ENCODE measurements at regions not wholly inside any gene's neighbourhood (a gene's known extent, or its start where the extent isn't known, plus 50 kb on each side); places are given as distances from the start of the nearest gene placed in this dataset.
A peak's percentile ranks its signal among the peaks of the same experiment; 100 is the strongest.

- no peak for DNase-seq
These were observed 94.2 kb upstream of the CADM1 start for GRCh38 chr11:115598257-115598901.

- DNase-seq, result no peak
These were observed 87.2 kb upstream of the CADM1 start for GRCh38 chr11:115591380-115591779.

GRCh38 chr11:115590254-115590653, 86.0 kb upstream of the CADM1 start:
- DNase-seq, result peak; percentile 60

DNA sequence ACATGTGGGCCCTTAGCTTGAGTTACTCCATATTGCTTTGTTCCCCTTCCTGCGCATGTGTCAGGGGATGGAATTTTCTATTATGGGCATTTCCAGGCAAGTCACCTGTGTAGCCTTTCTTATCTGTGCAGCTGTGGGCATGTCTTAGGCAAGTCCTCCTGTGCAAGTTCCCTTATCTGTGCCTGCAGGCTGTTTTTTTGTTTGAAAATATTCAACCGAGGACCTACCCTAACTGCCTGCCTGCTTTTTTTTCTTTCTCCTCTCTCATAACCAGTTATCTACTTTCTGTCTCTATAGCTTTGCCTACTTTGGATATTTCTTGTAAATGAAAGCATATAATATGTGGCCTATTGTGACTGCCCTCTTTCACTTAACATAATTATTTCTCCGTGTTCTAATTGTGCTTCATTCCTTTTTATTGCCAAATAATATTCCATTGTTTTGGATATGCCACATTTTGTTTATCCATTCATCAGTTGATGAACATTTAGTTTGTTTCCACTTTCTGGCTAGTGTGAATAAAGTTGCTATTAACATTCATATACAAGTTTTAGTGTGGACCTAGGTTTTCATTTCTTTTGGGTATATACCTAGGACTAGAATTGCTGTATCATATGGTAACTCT, 83.6 kb upstream of the CADM1 start:
- no peak for DNase-seq

DNA sequence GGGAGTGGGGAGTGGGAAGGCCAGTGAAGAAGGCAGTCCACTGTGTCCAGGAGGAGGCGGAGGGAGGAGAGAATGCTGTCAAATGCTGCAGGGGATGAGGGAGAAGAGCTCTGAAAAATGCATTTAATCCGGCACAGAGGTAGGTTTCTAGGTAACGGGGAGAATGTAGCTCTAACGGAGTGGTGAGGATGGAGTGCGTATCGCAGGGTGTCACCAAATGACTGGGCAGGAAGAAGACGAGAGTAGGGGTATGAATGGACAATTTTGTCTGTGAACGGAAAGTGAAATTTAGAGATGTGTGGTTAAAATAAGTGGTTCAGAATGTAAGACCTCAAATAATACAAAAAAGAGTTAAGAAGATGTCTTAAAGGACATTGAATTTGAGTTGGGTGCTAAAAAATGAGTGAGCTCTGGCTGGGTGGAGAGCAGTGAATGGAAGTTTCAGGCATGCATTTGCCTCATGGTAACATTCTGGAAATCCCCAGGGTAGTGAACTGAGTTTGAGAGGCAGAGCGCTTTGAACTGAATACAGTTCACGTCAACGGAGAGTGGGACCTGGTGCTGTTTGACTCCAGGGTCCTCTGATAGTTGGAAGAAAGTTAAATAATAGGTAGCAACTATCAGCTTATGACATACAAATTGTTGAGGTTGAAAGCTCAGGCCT, 81.3 kb upstream of the CADM1 start:
- no peak for DNase-seq

DNA sequence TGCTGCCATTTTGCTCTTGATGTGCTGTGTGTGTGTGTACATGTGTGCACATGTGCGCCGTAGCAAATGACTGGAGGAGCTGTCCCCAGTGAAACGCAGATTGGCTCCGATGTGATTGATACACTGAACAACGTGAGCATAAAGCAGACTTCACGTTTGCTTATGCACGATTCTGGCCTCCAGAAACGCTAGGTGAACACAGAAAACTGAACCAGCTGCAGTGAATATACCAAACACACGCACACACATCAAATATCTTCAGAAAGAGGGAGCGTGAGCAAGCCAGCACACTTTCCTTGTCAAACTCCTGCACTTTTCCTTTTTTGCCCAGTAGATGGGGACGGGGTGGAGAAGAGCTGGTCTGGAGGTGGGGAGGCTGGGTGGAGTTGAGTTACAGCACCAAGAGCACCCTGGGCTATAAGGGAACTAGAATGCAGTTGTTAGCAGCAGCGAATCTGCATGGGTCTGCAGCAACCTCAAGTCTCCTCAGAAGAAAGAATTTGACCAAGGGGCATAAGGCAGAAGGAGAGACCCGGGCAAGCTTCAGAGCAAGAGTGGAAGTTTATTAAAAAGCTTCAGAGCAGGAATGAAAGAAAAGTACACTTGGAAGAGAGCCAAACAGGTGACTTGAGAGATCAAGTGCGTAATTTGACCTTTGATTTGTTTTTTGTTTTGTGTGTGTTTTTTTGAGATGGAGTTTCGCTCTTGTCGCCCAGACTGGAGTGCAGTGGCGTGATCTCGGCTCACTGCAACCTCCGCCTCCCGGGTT, 77.8 kb upstream of the CADM1 start:
- peak; percentile 49 for DNase-seq

- DNase-seq, result no peak
These were observed 76.9 kb upstream of the CADM1 start for GRCh38 chr11:115580927-115581680.

GRCh38 chr11:115580416-115580815, 76.2 kb upstream of the CADM1 start:
- no peak for DNase-seq

DNA sequence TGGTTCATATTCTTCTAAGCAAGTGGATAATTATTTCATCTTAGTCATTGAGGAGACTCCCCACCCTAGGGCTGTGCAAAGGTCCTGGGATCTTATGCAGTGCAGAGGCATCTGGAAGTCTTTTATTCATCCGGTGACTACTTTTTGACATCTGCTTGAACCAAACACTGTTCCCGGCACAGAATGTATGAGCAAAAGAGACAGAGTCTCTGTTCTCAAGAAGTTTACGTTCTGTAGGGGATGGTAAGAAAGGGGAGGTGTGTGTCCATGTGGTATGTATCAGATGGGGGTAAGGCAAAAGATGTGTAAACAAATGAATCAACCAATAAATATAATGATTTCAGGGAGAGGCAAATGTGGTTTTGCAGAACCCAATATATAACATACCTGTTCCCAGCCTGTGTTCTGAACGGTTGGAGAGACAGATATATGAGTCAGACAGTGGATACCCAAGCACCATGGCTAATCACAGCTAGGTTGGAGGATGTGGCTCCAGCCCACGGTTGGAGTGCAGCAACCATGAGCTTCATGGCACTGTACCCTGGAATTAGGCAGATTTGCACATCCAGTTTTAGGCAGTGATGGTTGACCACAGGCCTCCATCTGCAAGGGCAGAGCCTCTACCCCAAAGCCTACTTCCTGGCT, 75.1 kb upstream of the CADM1 start:
- no peak for DNase-seq

- DNase-seq, result no peak
These were observed 74.1 kb upstream of the CADM1 start for GRCh38 chr11:115578275-115578674.

DNA sequence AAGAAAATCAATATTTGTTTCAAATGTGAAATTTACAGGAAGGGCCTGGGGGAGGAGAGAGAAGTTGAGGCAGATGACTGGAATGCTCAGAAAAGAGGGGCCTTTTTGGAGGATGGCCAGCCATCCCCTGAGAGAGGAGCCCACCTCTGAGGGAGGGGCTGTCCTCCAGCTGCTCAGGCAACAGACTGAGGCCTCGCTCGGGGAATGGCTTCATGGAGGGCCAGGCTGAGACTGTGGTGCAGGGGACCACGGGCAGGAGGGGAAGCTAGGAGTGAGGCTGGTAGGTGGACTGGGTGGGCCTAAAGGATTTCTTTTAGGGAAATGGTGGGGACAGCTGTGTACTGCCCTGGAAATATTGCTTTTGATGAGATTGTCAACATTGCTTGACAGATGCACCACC, 73.5 kb upstream of the CADM1 start:
- DNase-seq, result no peak

DNA sequence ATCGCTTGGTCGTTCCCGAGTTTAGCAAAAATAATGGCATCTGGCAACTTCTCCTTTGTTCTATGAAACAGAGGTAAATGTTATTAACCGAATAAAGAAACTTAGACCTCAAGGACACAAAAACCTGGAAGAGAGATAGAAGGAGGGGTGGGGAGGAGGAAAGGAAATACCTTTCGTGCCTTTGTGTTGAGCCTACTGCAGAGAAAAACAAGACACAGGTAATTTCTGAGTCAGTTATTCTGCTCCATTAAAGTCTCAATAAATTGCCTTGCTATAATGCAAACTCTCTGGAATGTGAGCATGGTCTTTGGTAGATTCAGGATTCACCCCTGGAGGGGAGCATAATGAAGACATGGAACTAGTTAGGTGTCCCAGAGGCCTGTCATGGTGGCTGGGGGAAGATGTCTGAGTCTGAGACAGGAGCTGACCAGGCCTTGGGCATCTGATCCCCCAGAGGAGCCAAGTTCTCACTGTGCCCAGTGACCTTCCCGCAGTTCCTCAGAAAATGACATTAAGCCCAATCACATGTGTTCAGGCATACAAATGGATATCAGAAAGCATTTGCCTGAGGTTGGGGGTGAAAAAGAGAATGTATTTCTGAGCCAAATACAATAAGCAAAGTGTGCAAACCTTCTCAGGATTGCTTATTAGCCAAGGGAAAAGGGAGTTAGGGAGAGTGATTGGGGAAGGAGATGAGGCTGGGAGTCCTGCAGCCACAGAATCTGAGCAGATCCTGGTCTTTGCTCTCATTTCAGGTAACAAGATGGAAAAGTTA, 72.6 kb upstream of the CADM1 start:
- DNase-seq, result no peak

DNA sequence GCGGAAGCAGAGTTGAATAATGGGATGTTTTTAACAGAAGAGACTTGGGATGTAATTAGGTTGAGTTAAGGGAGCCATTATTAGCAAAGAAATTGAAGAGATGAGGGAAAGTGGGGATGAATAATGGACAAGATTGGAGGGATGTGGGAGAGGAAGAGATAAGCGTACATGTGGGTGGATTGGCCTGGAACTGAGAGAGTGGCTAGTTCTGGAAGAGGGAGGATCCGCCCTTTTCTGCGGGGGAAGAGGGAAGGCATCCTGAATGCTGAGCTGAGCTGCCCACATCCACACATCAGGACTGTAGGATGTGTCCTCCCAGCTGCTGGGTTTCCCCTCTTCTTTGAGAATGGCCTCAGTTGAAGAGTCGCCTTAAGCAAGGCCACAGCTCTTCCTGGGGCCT, 68.3 kb upstream of the CADM1 start:
- no peak for DNase-seq

DNA sequence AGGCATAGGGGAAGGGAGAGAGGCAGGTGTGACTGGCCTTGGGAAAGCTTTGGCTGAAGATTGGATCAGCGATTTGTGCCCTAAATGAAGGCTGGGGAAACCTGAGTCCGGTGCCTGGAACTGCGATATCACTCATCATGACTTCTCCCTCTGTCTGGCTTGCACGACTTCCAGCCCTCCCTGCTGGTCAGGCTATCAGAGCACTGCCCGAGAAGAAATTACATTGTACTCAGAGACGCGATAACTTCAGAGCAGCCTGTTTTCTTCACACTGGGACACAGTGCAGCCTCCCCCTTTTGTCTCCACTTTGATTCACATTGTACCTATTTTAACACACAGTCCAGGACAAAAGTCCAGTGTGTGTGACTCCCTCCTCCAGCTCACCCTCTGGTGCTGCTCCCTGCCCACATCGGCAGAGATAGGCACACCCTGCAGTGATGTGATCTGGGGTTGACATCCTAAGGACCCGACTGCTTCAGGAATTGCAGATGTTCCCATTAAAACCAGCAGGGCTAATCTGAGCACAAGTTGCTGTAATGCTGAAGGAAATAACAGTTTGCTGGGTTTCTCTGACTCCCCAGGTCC, 62.1 kb upstream of the CADM1 start:
- no peak for DNase-seq

DNA sequence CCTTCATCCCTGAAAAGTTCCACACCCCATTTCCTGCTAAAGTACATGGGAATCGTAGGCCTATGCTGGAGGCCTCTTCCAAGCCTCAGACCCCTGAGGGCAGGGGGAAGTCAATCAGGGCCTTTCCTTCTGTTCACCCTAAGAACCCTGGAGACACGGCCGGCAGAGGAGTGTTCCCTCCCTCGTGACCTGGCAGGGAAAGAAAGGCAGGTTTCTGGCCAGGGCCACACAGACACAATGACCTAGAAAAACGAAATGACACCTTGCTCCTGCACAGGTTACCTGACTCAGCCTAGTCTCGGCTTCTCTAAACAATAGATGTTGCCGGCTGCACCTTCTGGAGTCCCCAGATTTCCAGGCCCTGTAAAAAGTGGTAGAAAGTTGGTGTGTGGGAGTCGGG, 60.6 kb upstream of the CADM1 start:
- no peak for DNase-seq

- DNase-seq, result no peak
These were observed 56.9 kb upstream of the CADM1 start for GRCh38 chr11:115561116-115561515.

GRCh38 chr11:115558635-115559034, 54.4 kb upstream of the CADM1 start:
- no peak for DNase-seq

DNA sequence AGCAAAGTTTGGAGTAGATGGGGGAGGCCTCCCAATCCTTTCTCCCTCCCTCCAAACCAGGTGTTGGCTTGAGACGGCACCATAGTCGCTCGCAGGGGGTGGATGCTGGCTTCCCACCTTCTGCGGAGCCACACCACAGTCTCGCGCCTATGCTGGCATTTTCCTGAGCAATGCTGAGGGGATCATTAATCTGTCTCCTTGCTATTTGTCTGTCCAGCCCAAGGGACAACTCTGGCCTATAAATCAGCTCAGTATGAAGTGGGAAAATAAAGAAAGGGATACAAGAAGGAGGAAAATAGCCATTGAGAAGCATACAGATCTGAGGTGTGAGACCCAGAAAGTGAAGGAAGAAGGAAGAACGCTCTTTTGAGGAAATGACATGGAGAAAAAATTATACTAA, 53.5 kb upstream of the CADM1 start:
- no peak for DNase-seq

GRCh38 chr11:115556984-115557383, 52.8 kb upstream of the CADM1 start:
- DNase-seq, result no peak

GRCh38 chr11:115555336-115556090, 51.3 kb upstream of the CADM1 start:
- DNase-seq, result no peak

All from NCI-H1092 (cell line).